ENCODE measurements at regions not wholly inside any gene's neighbourhood (a gene's known extent, or its start where the extent isn't known, plus 50 kb on each side); places are given as distances from the start of the nearest gene placed in this dataset.

DNA sequence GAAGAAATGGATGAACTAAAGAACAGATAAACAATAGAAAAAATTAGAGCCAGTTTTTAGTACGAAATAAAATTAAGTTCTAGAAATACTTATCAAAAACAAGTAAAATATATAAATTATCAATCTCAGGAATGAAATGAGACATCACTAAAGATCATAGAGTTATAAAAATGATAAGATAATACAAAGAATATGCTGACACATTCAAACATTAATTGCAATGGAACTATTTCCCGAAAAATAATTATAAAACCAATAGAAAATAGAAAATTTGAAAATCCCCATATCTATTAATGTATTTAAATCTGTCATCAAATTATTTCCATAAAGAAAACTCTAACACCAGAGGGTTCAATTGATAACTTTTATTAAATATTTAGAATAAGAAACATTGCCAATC is 458.1 kb upstream of the MBL2 start:
- Histone ChIP-seq H2AFZ (ENCODE audit: control insufficient read depth, low read length) (no peak overlapping the region), H3K9me3 (ENCODE audit: control insufficient read depth, low read depth, low read length) (no peaks in the 10 kb centered on the region), H4K20me1 (ENCODE audit: control insufficient read depth, extremely low read depth, insufficient read depth, low read length) (no peaks in the 10 kb centered on the region), H3K27ac (ENCODE audit: control insufficient read depth, insufficient read depth, low read length) (no peak overlapping the region), H3K36me3 (ENCODE audit: control insufficient read depth in 2 of 2, extremely low read depth in 1 of 2, insufficient read depth in 2 of 2, low read length in 2 of 2) (no peaks in the 10 kb centered on the region), H3K9me1 (ENCODE audit: control insufficient read depth, extremely low read depth, insufficient read depth, low read length) (no peaks in the 10 kb centered on the region), H3K4me3 (ENCODE audit: control insufficient read depth in 2 of 3, extremely low read depth in 1 of 3, insufficient read depth in 2 of 3, low read depth in 1 of 3, low read length in 3 of 3) (no peak overlapping the region), H3K4me2 (ENCODE audit: control insufficient read depth, extremely low read depth, insufficient read depth, low read depth, low read length) (no peak overlapping the region), H3K79me2 (ENCODE audit: control insufficient read depth, insufficient read depth, low read length) (no peaks in the 10 kb centered on the region), H3K27me3 (ENCODE audit: control insufficient read depth, extremely low read depth, insufficient read depth, low read length) (no peaks in the 10 kb centered on the region), H3K4me1 (ENCODE audit: control insufficient read depth, extremely low read depth, insufficient read depth, low read length) (no peaks in the 10 kb centered on the region), H3K9ac (ENCODE audit: control insufficient read depth, extremely low read depth, insufficient read depth, low read length) (no peak overlapping the region)
- TF ChIP-seq EZH2 (IDR thresholded peaks at IDR 0.05; ENCODE audit: low read length): no peak
- TF ChIP-seq, protein P1, sequence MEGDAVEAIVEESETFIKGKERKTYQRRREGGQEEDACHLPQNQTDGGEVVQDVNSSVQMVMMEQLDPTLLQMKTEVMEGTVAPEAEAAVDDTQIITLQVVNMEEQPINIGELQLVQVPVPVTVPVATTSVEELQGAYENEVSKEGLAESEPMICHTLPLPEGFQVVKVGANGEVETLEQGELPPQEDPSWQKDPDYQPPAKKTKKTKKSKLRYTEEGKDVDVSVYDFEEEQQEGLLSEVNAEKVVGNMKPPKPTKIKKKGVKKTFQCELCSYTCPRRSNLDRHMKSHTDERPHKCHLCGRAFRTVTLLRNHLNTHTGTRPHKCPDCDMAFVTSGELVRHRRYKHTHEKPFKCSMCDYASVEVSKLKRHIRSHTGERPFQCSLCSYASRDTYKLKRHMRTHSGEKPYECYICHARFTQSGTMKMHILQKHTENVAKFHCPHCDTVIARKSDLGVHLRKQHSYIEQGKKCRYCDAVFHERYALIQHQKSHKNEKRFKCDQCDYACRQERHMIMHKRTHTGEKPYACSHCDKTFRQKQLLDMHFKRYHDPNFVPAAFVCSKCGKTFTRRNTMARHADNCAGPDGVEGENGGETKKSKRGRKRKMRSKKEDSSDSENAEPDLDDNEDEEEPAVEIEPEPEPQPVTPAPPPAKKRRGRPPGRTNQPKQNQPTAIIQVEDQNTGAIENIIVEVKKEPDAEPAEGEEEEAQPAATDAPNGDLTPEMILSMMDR (optimal IDR thresholded peaks at IDR 0.05 in 1 of 3, IDR thresholded peaks at IDR 0.05 in 1 of 3, conservative IDR thresholded peaks at IDR 0.05 in 1 of 3; ENCODE audit: extremely low read depth in 1 of 3, insufficient read depth in 2 of 3, low read length in 3 of 3): no peak
- dilution Hi-C loops (cut with MboI; ENCODE audit: extremely low pct_ligation_motif_present, low sequenced_read_pairs): no loop called here
- DNase-seq (ENCODE audit: low read depth, low spot score) (no peak), FAIRE-seq (no peak)

DNA sequence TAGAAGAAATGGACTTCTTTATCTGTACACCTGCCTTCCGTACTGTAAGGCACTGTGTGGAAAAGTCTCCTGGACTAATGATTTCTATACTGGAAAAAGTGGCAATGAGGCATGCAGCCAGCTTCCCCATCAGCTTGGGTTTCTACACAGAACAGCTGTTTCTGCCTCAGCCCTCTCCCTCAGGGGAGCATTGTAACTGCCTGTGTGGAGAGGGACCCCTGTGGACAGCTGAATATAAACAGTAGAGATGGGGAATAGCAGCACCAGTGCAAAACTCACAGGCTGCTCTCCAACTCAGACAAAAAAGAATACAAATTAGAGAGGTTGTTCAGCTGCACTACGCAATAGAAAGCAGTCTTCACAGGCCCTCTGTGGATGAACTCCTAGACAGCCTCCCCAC is 451.3 kb upstream of the MBL2 start:
- H3K9me1 ChIP-seq (ENCODE audit: control insufficient read depth, extremely low read depth, insufficient read depth, low read length): no peaks in the 10 kb centered on the region
- FAIRE-seq (no peak), DNase-seq (ENCODE audit: low read depth, low spot score) (no peak)
- dilution Hi-C loops (cut with MboI; ENCODE audit: extremely low pct_ligation_motif_present, low sequenced_read_pairs): no loop called here
- H3K27ac ChIP-seq (ENCODE audit: control insufficient read depth, insufficient read depth, low read length): no peak overlapping the region
- H3K36me3 ChIP-seq (ENCODE audit: control insufficient read depth in 2 of 2, extremely low read depth in 1 of 2, insufficient read depth in 2 of 2, low read length in 2 of 2): no peaks in the 10 kb centered on the region
- TF ChIP-seq EZH2 (IDR thresholded peaks at IDR 0.05; ENCODE audit: low read length): no peak
- TF ChIP-seq, protein P1 (optimal IDR thresholded peaks at IDR 0.05 in 1 of 3, IDR thresholded peaks at IDR 0.05 in 1 of 3, conservative IDR thresholded peaks at IDR 0.05 in 1 of 3; ENCODE audit: extremely low read depth in 1 of 3, insufficient read depth in 2 of 3, low read length in 3 of 3): no peak
- no peaks in the 10 kb centered on the region for H4K20me1 ChIP-seq (ENCODE audit: control insufficient read depth, extremely low read depth, insufficient read depth, low read length)
- H3K27me3 ChIP-seq (ENCODE audit: control insufficient read depth, extremely low read depth, insufficient read depth, low read length): no peaks in the 10 kb centered on the region
- no peak overlapping the region for H3K4me2 ChIP-seq (ENCODE audit: control insufficient read depth, extremely low read depth, insufficient read depth, low read depth, low read length)
- H3K9me3 ChIP-seq (ENCODE audit: control insufficient read depth, low read depth, low read length): no peaks in the 10 kb centered on the region
- H3K4me3 ChIP-seq (ENCODE audit: control insufficient read depth in 2 of 3, extremely low read depth in 1 of 3, insufficient read depth in 2 of 3, low read depth in 1 of 3, low read length in 3 of 3): no peak overlapping the region
- H3K4me1 ChIP-seq (ENCODE audit: control insufficient read depth, extremely low read depth, insufficient read depth, low read length): no peaks in the 10 kb centered on the region
- no peak overlapping the region for H3K9ac ChIP-seq (ENCODE audit: control insufficient read depth, extremely low read depth, insufficient read depth, low read length)
- no peak overlapping the region for H2AFZ ChIP-seq (ENCODE audit: control insufficient read depth, low read length)
- H3K79me2 ChIP-seq (ENCODE audit: control insufficient read depth, insufficient read depth, low read length): no peaks in the 10 kb centered on the region
